ENCODE measurements at regions not wholly inside any gene's neighbourhood (a gene's known extent, or its start where the extent isn't known, plus 50 kb on each side); places are given as distances from the start of the nearest gene placed in this dataset.

GRCh38 chr15:35768949-35769348, 223.0 kb upstream of the DPH6 start:
- no peak overlapping the region for H2AFZ ChIP-seq (ENCODE audit: low read length, unreplicated experiment)
- H3K27me3 ChIP-seq (ENCODE audit: insufficient read depth, low read length), result no peaks in the 10 kb centered on the region
- no peaks in the 10 kb centered on the region for H3K79me2 ChIP-seq (ENCODE audit: control insufficient read depth, insufficient read depth, low read length, unreplicated experiment)
- H3K4me3 ChIP-seq (ENCODE audit: low read depth, low read length), result no peak overlapping the region
- H3K27ac ChIP-seq (ENCODE audit: low read depth, low read length), result no peak overlapping the region
- H3K4me1 ChIP-seq (ENCODE audit: control insufficient read depth, insufficient read depth, low read length, unreplicated experiment), result no peaks in the 10 kb centered on the region
- H3K36me3 ChIP-seq (ENCODE audit: insufficient read depth, low read length), result no peaks in the 10 kb centered on the region

DNA sequence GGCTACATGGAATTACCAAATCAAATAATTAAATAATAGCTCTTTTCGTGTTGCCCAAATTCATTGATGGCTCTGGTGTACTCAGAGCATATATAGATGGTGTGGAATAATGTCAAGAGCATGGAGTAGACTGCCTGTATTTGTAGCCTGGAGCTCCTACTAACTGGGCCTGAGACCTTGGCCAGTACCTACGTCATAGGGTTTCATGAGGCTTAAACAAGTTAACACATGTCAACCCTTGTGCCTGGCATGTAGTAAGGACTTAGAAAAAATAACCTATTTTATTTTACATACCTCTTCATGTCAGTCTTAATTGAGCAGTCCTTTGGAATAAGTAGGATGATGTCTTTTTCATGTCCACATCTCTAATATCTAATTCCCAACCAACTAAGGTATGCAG, 223.7 kb upstream of the DPH6 start:
- Histone ChIP-seq H3K36me3 (ENCODE audit: insufficient read depth, low read length) (no peaks in the 10 kb centered on the region), H3K27ac (ENCODE audit: low read depth, low read length) (no peak overlapping the region), H3K4me1 (ENCODE audit: control insufficient read depth, insufficient read depth, low read length, unreplicated experiment) (no peaks in the 10 kb centered on the region), H2AFZ (ENCODE audit: low read length, unreplicated experiment) (no peak overlapping the region), H3K27me3 (ENCODE audit: insufficient read depth, low read length) (no peaks in the 10 kb centered on the region), H3K4me3 (ENCODE audit: low read depth, low read length) (no peak overlapping the region), H3K79me2 (ENCODE audit: control insufficient read depth, insufficient read depth, low read length, unreplicated experiment) (no peaks in the 10 kb centered on the region)

DNA sequence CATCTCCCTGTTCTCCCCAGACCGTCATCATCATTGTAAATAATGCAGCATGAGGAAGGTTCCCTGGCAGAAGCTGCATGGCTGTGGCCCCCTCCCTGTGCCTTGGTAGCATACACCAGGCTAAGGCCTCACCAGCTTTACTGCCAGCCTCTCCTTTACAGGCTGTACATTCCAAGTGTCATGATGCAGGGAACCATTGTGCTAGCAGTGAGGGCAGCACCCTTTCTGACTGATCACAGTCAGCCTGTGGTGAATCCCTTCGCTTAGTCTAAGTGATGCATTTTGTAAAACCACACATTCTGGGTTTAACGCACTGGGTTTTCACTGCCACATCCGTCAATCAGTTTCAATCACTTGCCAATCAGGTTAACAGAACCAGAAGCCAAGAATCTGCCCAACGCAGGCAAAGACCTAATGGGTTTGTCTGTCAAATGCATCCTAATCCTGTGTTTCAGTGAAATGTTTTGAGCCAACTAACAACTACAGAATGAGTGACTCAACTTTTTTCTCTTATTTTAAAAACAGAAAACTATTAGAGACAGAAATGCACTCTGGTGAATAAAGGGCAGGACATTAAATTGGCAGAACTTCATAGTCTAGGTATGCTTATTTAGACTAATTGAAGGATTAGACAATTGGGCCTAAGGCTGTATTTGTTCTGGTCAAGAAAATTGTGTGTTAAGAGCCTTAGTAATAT, 225.9 kb upstream of the DPH6 start:
- no peak overlapping the region for H3K27ac ChIP-seq (ENCODE audit: low read depth, low read length)
- no peak overlapping the region for H3K4me3 ChIP-seq (ENCODE audit: low read depth, low read length)
- no peaks in the 10 kb centered on the region for H3K4me1 ChIP-seq (ENCODE audit: control insufficient read depth, insufficient read depth, low read length, unreplicated experiment)

DNA sequence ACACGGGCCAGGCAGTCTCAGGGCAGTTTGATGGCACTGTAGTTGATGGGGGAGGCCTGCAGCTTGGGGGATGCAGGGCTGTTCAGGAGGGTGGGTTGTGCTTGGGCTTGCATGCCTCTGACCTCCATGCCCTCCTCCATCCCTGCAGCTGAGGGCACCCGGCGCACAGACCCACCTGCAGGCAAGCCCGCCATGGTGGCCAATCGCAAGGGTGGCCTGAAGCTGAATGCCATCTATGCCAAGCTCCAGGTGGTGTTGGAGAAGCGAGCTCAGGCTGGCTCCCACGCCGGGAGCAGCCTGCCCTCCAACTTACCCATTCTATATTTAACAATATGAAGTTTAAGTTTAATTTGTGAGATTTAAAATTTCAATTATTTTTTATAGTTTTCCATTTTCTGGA, 228.7 kb upstream of the DPH6 start:
- no peaks in the 10 kb centered on the region for H3K36me3 ChIP-seq (ENCODE audit: insufficient read depth, low read length)

More for the DNA sequence above, 225.9 kb upstream of the DPH6 start:
- Histone ChIP-seq H2AFZ (ENCODE audit: low read length, unreplicated experiment) (no peak overlapping the region), H3K79me2 (ENCODE audit: control insufficient read depth, insufficient read depth, low read length, unreplicated experiment) (no peaks in the 10 kb centered on the region), H3K27me3 (ENCODE audit: insufficient read depth, low read length) (no peaks in the 10 kb centered on the region), H3K36me3 (ENCODE audit: insufficient read depth, low read length) (no peaks in the 10 kb centered on the region)

DNA sequence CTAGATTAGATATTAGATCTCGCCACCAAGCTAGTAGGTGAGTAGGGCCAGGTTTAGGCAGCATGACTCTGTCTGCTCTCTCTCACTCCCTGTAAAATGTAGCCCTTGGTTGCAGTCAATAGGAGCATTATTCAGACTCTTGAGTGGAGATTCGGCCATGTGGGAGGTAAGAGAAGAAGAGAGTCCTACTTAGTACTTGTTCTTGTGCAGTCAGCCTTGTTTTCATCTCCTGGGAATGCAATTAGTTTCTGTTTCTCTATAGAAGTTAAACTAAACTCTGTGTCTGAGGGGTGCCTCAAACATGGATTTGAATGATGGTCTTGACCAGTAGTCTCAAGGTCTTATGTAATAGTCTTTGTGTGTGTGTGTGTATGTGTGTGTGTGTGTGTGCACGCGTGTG, 229.5 kb upstream of the DPH6 start:
- Histone ChIP-seq H3K27ac (ENCODE audit: low read depth, low read length) (no peak overlapping the region), H2AFZ (ENCODE audit: low read length, unreplicated experiment) (no peak overlapping the region), H3K36me3 (ENCODE audit: insufficient read depth, low read length) (no peaks in the 10 kb centered on the region), H3K4me1 (ENCODE audit: control insufficient read depth, insufficient read depth, low read length, unreplicated experiment) (no peaks in the 10 kb centered on the region), H3K79me2 (ENCODE audit: control insufficient read depth, insufficient read depth, low read length, unreplicated experiment) (no peaks in the 10 kb centered on the region), H3K4me3 (ENCODE audit: low read depth, low read length) (no peak overlapping the region), H3K27me3 (ENCODE audit: insufficient read depth, low read length) (no peaks in the 10 kb centered on the region)

More for the DNA sequence above, 228.7 kb upstream of the DPH6 start:
- H3K4me3 ChIP-seq (ENCODE audit: low read depth, low read length), result no peak overlapping the region
- H2AFZ ChIP-seq (ENCODE audit: low read length, unreplicated experiment), result no peak overlapping the region
- H3K27ac ChIP-seq (ENCODE audit: low read depth, low read length), result no peak overlapping the region
- H3K4me1 ChIP-seq (ENCODE audit: control insufficient read depth, insufficient read depth, low read length, unreplicated experiment), result no peaks in the 10 kb centered on the region
- H3K27me3 ChIP-seq (ENCODE audit: insufficient read depth, low read length), result no peaks in the 10 kb centered on the region
- H3K79me2 ChIP-seq (ENCODE audit: control insufficient read depth, insufficient read depth, low read length, unreplicated experiment), result no peaks in the 10 kb centered on the region

DNA sequence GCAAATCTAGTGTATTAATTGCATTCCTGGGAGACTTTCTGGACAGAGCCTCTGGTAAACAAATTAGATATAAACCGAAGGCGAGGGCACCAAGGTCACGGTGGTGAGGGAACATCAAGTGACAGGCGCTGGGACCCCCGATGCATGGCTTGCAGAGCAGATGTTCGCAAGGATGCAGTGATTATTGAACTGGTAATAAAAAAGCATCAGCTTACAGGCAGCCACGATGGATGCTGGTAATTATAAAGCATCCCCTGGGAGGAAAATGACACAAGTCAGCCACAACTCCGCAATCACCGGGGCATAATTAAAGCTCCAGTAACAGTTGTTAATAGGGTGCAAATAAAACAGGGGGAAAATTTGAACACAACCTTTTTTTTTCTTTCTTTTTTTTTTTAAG, 231.1 kb upstream of the DPH6 start:
- Histone ChIP-seq H3K4me3 (ENCODE audit: low read depth, low read length) (no peak overlapping the region), H3K36me3 (ENCODE audit: insufficient read depth, low read length) (no peaks in the 10 kb centered on the region), H3K27ac (ENCODE audit: low read depth, low read length) (no peak overlapping the region), H3K79me2 (ENCODE audit: control insufficient read depth, insufficient read depth, low read length, unreplicated experiment) (no peaks in the 10 kb centered on the region), H2AFZ (ENCODE audit: low read length, unreplicated experiment) (no peak overlapping the region), H3K4me1 (ENCODE audit: control insufficient read depth, insufficient read depth, low read length, unreplicated experiment) (no peaks in the 10 kb centered on the region), H3K27me3 (ENCODE audit: insufficient read depth, low read length) (no peaks in the 10 kb centered on the region)

- H3K4me3 ChIP-seq (ENCODE audit: low read depth, low read length), result no peak overlapping the region
- no peaks in the 10 kb centered on the region for H3K4me1 ChIP-seq (ENCODE audit: control insufficient read depth, insufficient read depth, low read length, unreplicated experiment)
- H3K27me3 ChIP-seq (ENCODE audit: insufficient read depth, low read length), result no peaks in the 10 kb centered on the region
- H3K27ac ChIP-seq (ENCODE audit: low read depth, low read length), result no peak overlapping the region
- H2AFZ ChIP-seq (ENCODE audit: low read length, unreplicated experiment), result no peak overlapping the region
- no peaks in the 10 kb centered on the region for H3K36me3 ChIP-seq (ENCODE audit: insufficient read depth, low read length)
- no peaks in the 10 kb centered on the region for H3K79me2 ChIP-seq (ENCODE audit: control insufficient read depth, insufficient read depth, low read length, unreplicated experiment)
Observed at GRCh38 chr15:35783203-35783602, 237.2 kb upstream of the DPH6 start.

DNA sequence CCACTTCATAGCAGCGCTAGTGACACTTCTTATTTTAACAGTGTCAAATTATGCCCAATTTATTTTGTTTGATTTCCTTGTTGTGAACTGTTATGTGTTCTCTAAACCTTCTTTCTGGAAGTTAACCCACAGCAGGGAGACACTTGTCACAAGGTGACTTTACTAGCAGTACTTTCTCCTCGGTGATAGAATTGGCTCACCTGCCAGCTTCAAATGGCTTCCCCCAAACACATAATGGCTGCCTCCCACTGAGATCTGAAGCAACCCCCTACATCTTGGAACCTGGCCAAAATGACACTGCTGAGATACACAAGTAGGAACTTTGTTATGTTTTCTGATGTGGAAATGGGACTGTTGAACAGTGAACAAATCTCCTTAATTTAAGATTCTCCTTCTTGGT, 238.8 kb upstream of the DPH6 start:
- Histone ChIP-seq H3K4me3 (ENCODE audit: low read depth, low read length) (no peak overlapping the region), H3K27me3 (ENCODE audit: insufficient read depth, low read length) (no peaks in the 10 kb centered on the region), H3K36me3 (ENCODE audit: insufficient read depth, low read length) (no peaks in the 10 kb centered on the region), H2AFZ (ENCODE audit: low read length, unreplicated experiment) (no peak overlapping the region), H3K27ac (ENCODE audit: low read depth, low read length) (no peak overlapping the region), H3K79me2 (ENCODE audit: control insufficient read depth, insufficient read depth, low read length, unreplicated experiment) (no peaks in the 10 kb centered on the region), H3K4me1 (ENCODE audit: control insufficient read depth, insufficient read depth, low read length, unreplicated experiment) (no peaks in the 10 kb centered on the region)

DNA sequence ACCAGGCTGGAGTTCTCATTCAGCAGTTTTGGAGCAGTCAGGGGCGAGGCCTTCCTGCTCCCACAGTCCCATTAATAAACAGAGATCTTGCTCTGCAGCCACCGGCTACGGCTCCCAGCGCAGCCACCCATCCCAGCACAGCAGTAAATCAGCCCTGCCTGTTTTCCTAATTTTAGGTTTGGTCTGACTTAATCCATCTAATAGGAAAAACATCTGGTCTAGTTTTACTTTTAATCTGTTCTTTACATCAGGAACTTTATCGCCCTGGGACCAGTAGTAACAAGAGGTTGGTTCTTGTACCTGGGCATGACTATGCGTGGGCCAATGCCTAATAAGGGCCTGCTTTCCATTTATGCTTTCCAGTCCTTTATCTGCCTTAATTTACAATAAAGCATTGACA, 264.0 kb upstream of the DPH6 start:
- Histone ChIP-seq H3K36me3 (ENCODE audit: insufficient read depth, low read length) (no peaks in the 10 kb centered on the region), H3K4me1 (ENCODE audit: control insufficient read depth, insufficient read depth, low read length, unreplicated experiment) (no peaks in the 10 kb centered on the region), H3K27me3 (ENCODE audit: insufficient read depth, low read length) (no peaks in the 10 kb centered on the region), H2AFZ (ENCODE audit: low read length, unreplicated experiment) (no peak overlapping the region), H3K79me2 (ENCODE audit: control insufficient read depth, insufficient read depth, low read length, unreplicated experiment) (no peaks in the 10 kb centered on the region), H3K27ac (ENCODE audit: low read depth, low read length) (no peak overlapping the region), H3K4me3 (ENCODE audit: low read depth, low read length) (no peak overlapping the region)

DNA sequence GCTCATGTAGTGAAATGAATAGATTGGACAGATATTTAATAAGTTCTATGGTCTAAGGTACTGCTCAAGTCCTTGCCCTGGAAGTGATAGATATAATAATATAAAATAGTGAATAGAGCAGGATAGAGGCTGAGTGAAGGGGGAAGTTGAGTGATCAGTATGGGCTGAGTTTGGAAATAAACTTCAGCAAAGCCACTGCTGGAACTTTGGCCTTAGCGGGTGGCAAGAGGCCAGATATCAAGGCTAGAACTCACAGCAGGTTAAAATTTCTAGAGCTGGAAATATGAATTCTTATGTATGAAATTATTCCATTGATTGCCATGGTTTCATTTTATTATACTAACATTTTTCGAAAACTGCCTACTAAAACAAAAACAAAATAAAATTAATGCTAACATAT, 267.6 kb upstream of the DPH6 start:
- Histone ChIP-seq H2AFZ (ENCODE audit: low read length, unreplicated experiment) (no peak overlapping the region), H3K27me3 (ENCODE audit: insufficient read depth, low read length) (no peaks in the 10 kb centered on the region), H3K4me1 (ENCODE audit: control insufficient read depth, insufficient read depth, low read length, unreplicated experiment) (no peaks in the 10 kb centered on the region), H3K4me3 (ENCODE audit: low read depth, low read length) (no peak overlapping the region), H3K79me2 (ENCODE audit: control insufficient read depth, insufficient read depth, low read length, unreplicated experiment) (no peaks in the 10 kb centered on the region), H3K36me3 (ENCODE audit: insufficient read depth, low read length) (no peaks in the 10 kb centered on the region), H3K27ac (ENCODE audit: low read depth, low read length) (no peak overlapping the region)

GRCh38 chr15:35818846-35819245, 272.9 kb upstream of the DPH6 start:
- Histone ChIP-seq H3K27me3 (ENCODE audit: insufficient read depth, low read length) (no peaks in the 10 kb centered on the region), H3K4me3 (ENCODE audit: low read depth, low read length) (no peak overlapping the region), H3K4me1 (ENCODE audit: control insufficient read depth, insufficient read depth, low read length, unreplicated experiment) (no peaks in the 10 kb centered on the region), H3K79me2 (ENCODE audit: control insufficient read depth, insufficient read depth, low read length, unreplicated experiment) (no peaks in the 10 kb centered on the region), H2AFZ (ENCODE audit: low read length, unreplicated experiment) (no peak overlapping the region), H3K36me3 (ENCODE audit: insufficient read depth, low read length) (no peaks in the 10 kb centered on the region), H3K27ac (ENCODE audit: low read depth, low read length) (no peak overlapping the region)
